Liver (tissue), 8 donors: ENCODE measurements at regions not wholly inside any gene's neighbourhood (a gene's known extent, or its start where the extent isn't known, plus 50 kb on each side); places are given as distances from the start of the nearest gene placed in this dataset.

Experiments
- DNase-seq: peaks from one replicate; pipeline ENCODE4 v3.0.0-alpha.2; 2017; ENCODE audit warnings: low spot score
- H3K27ac ChIP-seq, 2 donors: one replicate each; pipeline ENCODE4 v1.7.0; 2013; ENCODE audit warnings: inconsistent platforms in 2 of 2, low read length in 2 of 2, control low read depth in 1 of 2, low read depth in 1 of 2, mild to moderate bottlenecking in 1 of 2
- H3K27me3 ChIP-seq, 4 donors: one replicate each; pipeline versions ENCODE4 v1.6.1 to v1.7.0; 2013; ENCODE audit warnings: low read length in 3 of 4, inconsistent platforms in 1 of 4, mild to moderate bottlenecking in 1 of 4, moderate library complexity in 1 of 4; ENCODE audit not compliant: control insufficient read depth in 4 of 4, insufficient read depth in 4 of 4
- H3K36me3 ChIP-seq, 4 donors: one replicate each; pipeline versions ENCODE4 v1.6.1 to v1.7.0; 2013; ENCODE audit warnings: low read length in 3 of 4, mild to moderate bottlenecking in 3 of 4, low read depth in 1 of 4, moderate library complexity in 1 of 4; ENCODE audit not compliant: control insufficient read depth in 4 of 4, insufficient read depth in 3 of 4
- H3K4me1 ChIP-seq, 4 donors: one replicate each; pipeline versions ENCODE4 v1.6.1 to v1.7.0; 2013; ENCODE audit warnings: low read length in 3 of 4, mild to moderate bottlenecking in 3 of 4, moderate library complexity in 1 of 4; ENCODE audit not compliant: control insufficient read depth in 4 of 4, insufficient read depth in 4 of 4
- H3K4me3 ChIP-seq, 3 donors: one replicate each; pipeline versions ENCODE4 v1.6.1 to v1.7.0; 2013; ENCODE audit warnings: low read length in 3 of 3, control low read depth in 1 of 3, low read depth in 1 of 3, mild to moderate bottlenecking in 1 of 3
- H3K9ac ChIP-seq, 2 donors: one replicate each; pipeline ENCODE4 v1.7.0; 2013; ENCODE audit warnings: low read length in 2 of 2, mild to moderate bottlenecking in 2 of 2, moderate library complexity in 2 of 2, control low read depth in 1 of 2, low read depth in 1 of 2
- H3K9me3 ChIP-seq, 4 donors: one replicate each; pipeline versions ENCODE4 v1.6.1 to v1.7.0; 2013; ENCODE audit warnings: low read length in 3 of 4; ENCODE audit not compliant: control insufficient read depth in 4 of 4
- EGR1 ChIP-seq, 2 donors: IDR thresholded peaks; 2 replicates each; pipeline ENCODE4 v1.6.1; 2016 to 2018; ENCODE audit warnings: antibody characterized with exemption in 2 of 2, low read depth in 2 of 2
- FOXA1 ChIP-seq: IDR thresholded peaks from 2 replicates; pipeline ENCODE4 v1.6.1; 2016; ENCODE audit warnings: antibody characterized with exemption
- FOXA2 ChIP-seq: IDR thresholded peaks from 2 replicates; pipeline ENCODE4 v1.6.1; 2016; ENCODE audit warnings: antibody characterized with exemption
- GABPA ChIP-seq, 2 donors: IDR thresholded peaks in 1 of 2; conservative IDR thresholded peaks in 1 of 2; 2 replicates each; pipeline ENCODE4 v1.6.1; 2016; ENCODE audit warnings: antibody characterized with exemption in 2 of 2, mild to moderate bottlenecking in 1 of 2, moderate library complexity in 1 of 2
- HNF4A ChIP-seq, 2 donors: conservative IDR thresholded peaks; 2 replicates each; pipeline ENCODE4 v1.6.1; 2016; ENCODE audit warnings: antibody characterized with exemption in 2 of 2, mild to moderate bottlenecking in 2 of 2
- JUND ChIP-seq, 2 donors: IDR thresholded peaks; 2 replicates each; pipeline ENCODE4 v1.6.1; 2016; ENCODE audit warnings: antibody characterized with exemption in 2 of 2
- NR2F2 ChIP-seq: IDR thresholded peaks from 2 replicates; pipeline ENCODE4 v1.6.1; 2016; ENCODE audit warnings: antibody characterized with exemption
- RAD21 ChIP-seq, 2 donors: IDR thresholded peaks; 2 replicates each; pipeline ENCODE4 v1.6.1; 2016; ENCODE audit warnings: antibody characterized with exemption in 2 of 2, mild to moderate bottlenecking in 2 of 2
- RXRA ChIP-seq, 2 donors: IDR thresholded peaks; 2 replicates each; pipeline ENCODE4 v1.6.1; 2017 to 2018; ENCODE audit warnings: antibody characterized with exemption in 2 of 2, mild to moderate bottlenecking in 1 of 2
- SP1 ChIP-seq: IDR thresholded peaks from 2 replicates; pipeline ENCODE4 v1.6.1; 2018; ENCODE audit warnings: antibody characterized with exemption, mild to moderate bottlenecking
- TAF1 ChIP-seq: conservative IDR thresholded peaks from 2 replicates; pipeline ENCODE4 v1.6.1; 2016; ENCODE audit warnings: antibody characterized with exemption, mild to moderate bottlenecking
- YY1 ChIP-seq: IDR thresholded peaks from 2 replicates; pipeline ENCODE4 v1.6.1; 2016; ENCODE audit warnings: antibody characterized with exemption, mild to moderate bottlenecking
- WGBS: extraction: QIAGEN DNeasy Blood & Tissue Kit; methylation state at CpG from one replicate; pipeline ENCODE4 v1.1.7; 2013; 5-methylcytosine and 5-hydroxymethylcytosine counted together
- TF ChIP-seq, protein P1 (sequence below): IDR thresholded peaks from 2 replicates; pipeline ENCODE4 v1.6.1; 2016; ENCODE audit warnings: antibody characterized with exemption
- TF ChIP-seq, protein P2 (sequence below): fragments of 150-350 bp; IDR thresholded peaks from 2 replicates; pipeline ENCODE4 v1.5.1; 2017; ENCODE audit warnings: improper control_type of control experiment, low read depth, low read length; ENCODE audit not compliant: missing input control
- TF ChIP-seq, protein P3 (sequence below): IDR thresholded peaks from 2 replicates; pipeline ENCODE4 v1.6.1; 2016; ENCODE audit warnings: antibody characterized with exemption, mild to moderate bottlenecking
- TF ChIP-seq, protein P4 (sequence below): IDR thresholded peaks from 2 replicates; pipeline ENCODE4 v1.6.1; 2016; ENCODE audit warnings: antibody characterized with exemption
- TF ChIP-seq, protein P5 (sequence below): IDR thresholded peaks from 2 replicates; pipeline ENCODE4 v1.6.1; 2016; ENCODE audit warnings: antibody characterized with exemption
- donor health status: healthy.
- donor health status: healthy.
- donor health status: healthy.
- donor health status: healthy.
- donor health status: healthy.

DNA sequence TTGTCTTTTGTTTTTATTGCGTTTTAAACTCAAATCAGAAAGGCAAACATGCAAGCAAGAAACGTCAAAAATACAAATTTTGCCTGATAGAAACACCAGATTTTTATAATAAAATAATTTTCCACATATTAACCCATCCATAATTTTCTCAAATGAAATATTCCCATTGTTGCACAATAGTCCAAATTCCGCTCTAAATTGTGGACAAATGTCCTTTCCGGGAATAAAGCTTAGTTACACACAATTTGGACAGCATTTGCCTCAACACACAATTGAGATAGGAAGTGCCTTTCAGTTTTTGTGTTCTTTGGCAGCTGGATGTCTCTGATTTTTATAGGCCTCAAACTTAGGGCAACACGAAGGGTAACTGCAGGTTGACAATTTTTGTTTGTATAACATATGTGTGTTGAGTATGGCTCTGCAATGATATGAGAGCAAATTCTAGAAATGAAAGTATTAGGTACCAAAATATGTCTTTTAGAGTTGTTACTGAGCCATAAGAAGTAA, 105.8 kb downstream of the DIO2 start:
- no peak for DNase-seq
- TF ChIP-seq FOXA2 (no peak), TAF1 (no peak), EGR1 (IDR thresholded peaks at IDR 0.05; ENCODE audit: low read depth in 2 of 2) (no peak), GABPA (IDR thresholded peaks at IDR 0.05 in 1 of 2, conservative IDR thresholded peaks at IDR 0.05 in 1 of 2) (no peak), SP1 (no peak), JUND (IDR thresholded peaks at IDR 0.05) (no peak), YY1 (no peak), RXRA (IDR thresholded peaks at IDR 0.05) (peak in 1 of 2 donors; percentile 41), HNF4A (conservative IDR thresholded peaks at IDR 0.05) (peak; percentile 24 to 59), FOXA1 (no peak), NR2F2 (no peak), RAD21 (IDR thresholded peaks at IDR 0.05) (no peak)
- TF ChIP-seq, protein P1, sequence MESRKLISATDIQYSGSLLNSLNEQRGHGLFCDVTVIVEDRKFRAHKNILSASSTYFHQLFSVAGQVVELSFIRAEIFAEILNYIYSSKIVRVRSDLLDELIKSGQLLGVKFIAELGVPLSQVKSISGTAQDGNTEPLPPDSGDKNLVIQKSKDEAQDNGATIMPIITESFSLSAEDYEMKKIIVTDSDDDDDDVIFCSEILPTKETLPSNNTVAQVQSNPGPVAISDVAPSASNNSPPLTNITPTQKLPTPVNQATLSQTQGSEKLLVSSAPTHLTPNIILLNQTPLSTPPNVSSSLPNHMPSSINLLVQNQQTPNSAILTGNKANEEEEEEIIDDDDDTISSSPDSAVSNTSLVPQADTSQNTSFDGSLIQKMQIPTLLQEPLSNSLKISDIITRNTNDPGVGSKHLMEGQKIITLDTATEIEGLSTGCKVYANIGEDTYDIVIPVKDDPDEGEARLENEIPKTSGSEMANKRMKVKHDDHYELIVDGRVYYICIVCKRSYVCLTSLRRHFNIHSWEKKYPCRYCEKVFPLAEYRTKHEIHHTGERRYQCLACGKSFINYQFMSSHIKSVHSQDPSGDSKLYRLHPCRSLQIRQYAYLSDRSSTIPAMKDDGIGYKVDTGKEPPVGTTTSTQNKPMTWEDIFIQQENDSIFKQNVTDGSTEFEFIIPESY: peak; percentile 21
- TF ChIP-seq, protein P2, sequence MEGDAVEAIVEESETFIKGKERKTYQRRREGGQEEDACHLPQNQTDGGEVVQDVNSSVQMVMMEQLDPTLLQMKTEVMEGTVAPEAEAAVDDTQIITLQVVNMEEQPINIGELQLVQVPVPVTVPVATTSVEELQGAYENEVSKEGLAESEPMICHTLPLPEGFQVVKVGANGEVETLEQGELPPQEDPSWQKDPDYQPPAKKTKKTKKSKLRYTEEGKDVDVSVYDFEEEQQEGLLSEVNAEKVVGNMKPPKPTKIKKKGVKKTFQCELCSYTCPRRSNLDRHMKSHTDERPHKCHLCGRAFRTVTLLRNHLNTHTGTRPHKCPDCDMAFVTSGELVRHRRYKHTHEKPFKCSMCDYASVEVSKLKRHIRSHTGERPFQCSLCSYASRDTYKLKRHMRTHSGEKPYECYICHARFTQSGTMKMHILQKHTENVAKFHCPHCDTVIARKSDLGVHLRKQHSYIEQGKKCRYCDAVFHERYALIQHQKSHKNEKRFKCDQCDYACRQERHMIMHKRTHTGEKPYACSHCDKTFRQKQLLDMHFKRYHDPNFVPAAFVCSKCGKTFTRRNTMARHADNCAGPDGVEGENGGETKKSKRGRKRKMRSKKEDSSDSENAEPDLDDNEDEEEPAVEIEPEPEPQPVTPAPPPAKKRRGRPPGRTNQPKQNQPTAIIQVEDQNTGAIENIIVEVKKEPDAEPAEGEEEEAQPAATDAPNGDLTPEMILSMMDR: no peak
- TF ChIP-seq, protein P3, sequence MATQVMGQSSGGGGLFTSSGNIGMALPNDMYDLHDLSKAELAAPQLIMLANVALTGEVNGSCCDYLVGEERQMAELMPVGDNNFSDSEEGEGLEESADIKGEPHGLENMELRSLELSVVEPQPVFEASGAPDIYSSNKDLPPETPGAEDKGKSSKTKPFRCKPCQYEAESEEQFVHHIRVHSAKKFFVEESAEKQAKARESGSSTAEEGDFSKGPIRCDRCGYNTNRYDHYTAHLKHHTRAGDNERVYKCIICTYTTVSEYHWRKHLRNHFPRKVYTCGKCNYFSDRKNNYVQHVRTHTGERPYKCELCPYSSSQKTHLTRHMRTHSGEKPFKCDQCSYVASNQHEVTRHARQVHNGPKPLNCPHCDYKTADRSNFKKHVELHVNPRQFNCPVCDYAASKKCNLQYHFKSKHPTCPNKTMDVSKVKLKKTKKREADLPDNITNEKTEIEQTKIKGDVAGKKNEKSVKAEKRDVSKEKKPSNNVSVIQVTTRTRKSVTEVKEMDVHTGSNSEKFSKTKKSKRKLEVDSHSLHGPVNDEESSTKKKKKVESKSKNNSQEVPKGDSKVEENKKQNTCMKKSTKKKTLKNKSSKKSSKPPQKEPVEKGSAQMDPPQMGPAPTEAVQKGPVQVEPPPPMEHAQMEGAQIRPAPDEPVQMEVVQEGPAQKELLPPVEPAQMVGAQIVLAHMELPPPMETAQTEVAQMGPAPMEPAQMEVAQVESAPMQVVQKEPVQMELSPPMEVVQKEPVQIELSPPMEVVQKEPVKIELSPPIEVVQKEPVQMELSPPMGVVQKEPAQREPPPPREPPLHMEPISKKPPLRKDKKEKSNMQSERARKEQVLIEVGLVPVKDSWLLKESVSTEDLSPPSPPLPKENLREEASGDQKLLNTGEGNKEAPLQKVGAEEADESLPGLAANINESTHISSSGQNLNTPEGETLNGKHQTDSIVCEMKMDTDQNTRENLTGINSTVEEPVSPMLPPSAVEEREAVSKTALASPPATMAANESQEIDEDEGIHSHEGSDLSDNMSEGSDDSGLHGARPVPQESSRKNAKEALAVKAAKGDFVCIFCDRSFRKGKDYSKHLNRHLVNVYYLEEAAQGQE: no peak
- TF ChIP-seq, protein P4, sequence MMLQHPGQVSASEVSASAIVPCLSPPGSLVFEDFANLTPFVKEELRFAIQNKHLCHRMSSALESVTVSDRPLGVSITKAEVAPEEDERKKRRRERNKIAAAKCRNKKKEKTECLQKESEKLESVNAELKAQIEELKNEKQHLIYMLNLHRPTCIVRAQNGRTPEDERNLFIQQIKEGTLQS: no peak
- TF ChIP-seq, protein P5, sequence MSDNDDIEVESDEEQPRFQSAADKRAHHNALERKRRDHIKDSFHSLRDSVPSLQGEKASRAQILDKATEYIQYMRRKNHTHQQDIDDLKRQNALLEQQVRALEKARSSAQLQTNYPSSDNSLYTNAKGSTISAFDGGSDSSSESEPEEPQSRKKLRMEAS: no peak

More for the DNA sequence above, 105.8 kb downstream of the DIO2 start:
- Histone ChIP-seq H3K4me1 (no peaks in the 10 kb centered on the region), H3K27ac (no peak overlapping the region), H3K36me3 (no peaks in the 10 kb centered on the region), H3K4me3 (no peak overlapping the region), H3K9me3 (no peaks in the 10 kb centered on the region), H3K9ac (no peak overlapping the region), H3K27me3 (peaks cover 0 to 5% (median 0%) of the 10 kb centered on the region in 4 donors)
- WGBS: 43% methylated on average over 5 of the region's 5 CpGs
